Neural progenitor cell (in vitro differentiated cells): ENCODE measurements at regions not wholly inside any gene's neighbourhood (a gene's known extent, or its start where the extent isn't known, plus 50 kb on each side); places are given as distances from the start of the nearest gene placed in this dataset.

Experiments
- EZH2 ChIP-seq: fragments of 200-600 bp; sonication (generic); IDR thresholded peaks from 2 replicates; pipeline ENCODE4 v1.6.1; 2017; ENCODE audit warnings: antibody characterized with exemption, mild to moderate bottlenecking, moderate library complexity
- TF ChIP-seq, protein P1 (sequence below): fragments of 200-600 bp; sonication (generic); IDR thresholded peaks from 2 replicates; pipeline ENCODE4 v1.5.1; 2017; ENCODE audit warnings: antibody characterized with exemption, mild to moderate bottlenecking

DNA sequence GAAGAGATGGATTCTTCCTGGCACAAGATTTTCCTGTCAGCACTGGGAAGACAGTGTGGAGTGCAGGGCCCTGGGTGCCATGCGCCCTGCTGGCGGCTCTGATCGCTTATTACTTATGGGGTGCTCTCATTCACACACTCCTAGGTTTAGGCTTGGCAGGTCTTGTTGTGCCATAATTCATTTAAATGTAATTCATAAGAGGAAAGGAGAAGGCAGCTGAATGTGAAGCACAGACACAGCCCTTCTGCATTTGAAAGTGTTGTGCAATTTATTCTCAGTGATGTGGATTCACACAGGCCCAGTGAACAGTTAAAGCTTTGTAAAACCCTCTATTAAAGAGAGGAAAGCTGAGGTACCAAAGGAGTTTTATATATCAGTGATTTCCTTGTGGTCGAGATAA, 249.7 kb downstream of the C4orf33 start:
- TF ChIP-seq, protein P1, sequence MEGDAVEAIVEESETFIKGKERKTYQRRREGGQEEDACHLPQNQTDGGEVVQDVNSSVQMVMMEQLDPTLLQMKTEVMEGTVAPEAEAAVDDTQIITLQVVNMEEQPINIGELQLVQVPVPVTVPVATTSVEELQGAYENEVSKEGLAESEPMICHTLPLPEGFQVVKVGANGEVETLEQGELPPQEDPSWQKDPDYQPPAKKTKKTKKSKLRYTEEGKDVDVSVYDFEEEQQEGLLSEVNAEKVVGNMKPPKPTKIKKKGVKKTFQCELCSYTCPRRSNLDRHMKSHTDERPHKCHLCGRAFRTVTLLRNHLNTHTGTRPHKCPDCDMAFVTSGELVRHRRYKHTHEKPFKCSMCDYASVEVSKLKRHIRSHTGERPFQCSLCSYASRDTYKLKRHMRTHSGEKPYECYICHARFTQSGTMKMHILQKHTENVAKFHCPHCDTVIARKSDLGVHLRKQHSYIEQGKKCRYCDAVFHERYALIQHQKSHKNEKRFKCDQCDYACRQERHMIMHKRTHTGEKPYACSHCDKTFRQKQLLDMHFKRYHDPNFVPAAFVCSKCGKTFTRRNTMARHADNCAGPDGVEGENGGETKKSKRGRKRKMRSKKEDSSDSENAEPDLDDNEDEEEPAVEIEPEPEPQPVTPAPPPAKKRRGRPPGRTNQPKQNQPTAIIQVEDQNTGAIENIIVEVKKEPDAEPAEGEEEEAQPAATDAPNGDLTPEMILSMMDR, result no peak
- TF ChIP-seq EZH2, result no peak
